HEK293 (cell line): ENCODE measurements at regions not wholly inside any gene's neighbourhood (a gene's known extent, or its start where the extent isn't known, plus 50 kb on each side); places are given as distances from the start of the nearest gene placed in this dataset.

ENCODE experiments used
- CTCF ChIA-PET: fragments of 350-600 bp; formaldehyde crosslinking; extraction: SDS; loops from one replicate; lab custom pipeline; 2021; ENCODE audit warnings: antibody characterized with exemption; lab: Yijun Ruan, JAX
- POLR2A ChIA-PET: fragments of 300-600 bp; formaldehyde crosslinking; extraction: SDS; loops from one replicate; lab custom pipeline; 2020; ENCODE audit warnings: antibody characterized with exemption, inconsistent platforms; lab: Yijun Ruan, JAX
- H3K27ac ChIP-seq: fragments of 200-500 bp; sonication (Bioruptor generic); 2 replicates; pipeline ENCODE4 v1.5.1; 2014; ENCODE audit warnings: low read depth, low read length, control low read depth, inconsistent platforms; ENCODE audit errors: extremely low read depth
- H3K36me3 ChIP-seq, 2 experiments: fragments of 200-500 bp in 1 of 2; sonication (Bioruptor generic) in 1 of 2; 1 replicate in 1 of 2; 2 replicates in 1 of 2; pipeline ENCODE4 v1.5.1; 2014 to 2017; ENCODE audit warnings: inconsistent platforms in 2 of 2, low read length in 2 of 2; ENCODE audit not compliant: control insufficient read depth in 2 of 2, insufficient read depth in 1 of 2
- H3K4me1 ChIP-seq: fragments of 200-500 bp; sonication (Bioruptor generic); 2 replicates; pipeline ENCODE4 v1.5.1; 2014; ENCODE audit warnings: mild to moderate bottlenecking, low read length, inconsistent platforms; ENCODE audit not compliant: control insufficient read depth, insufficient read depth
- H3K4me3 ChIP-seq: 2 replicates; pipeline ENCODE4 v1.5.1; 2011; ENCODE audit warnings: low read depth, mild to moderate bottlenecking, control low read depth, low read length, moderate library complexity
- H3K9me3 ChIP-seq: fragments of 200-500 bp; sonication (Bioruptor generic); 2 replicates; pipeline ENCODE4 v1.5.1; 2014; ENCODE audit warnings: low read depth, low read length, inconsistent platforms; ENCODE audit not compliant: control insufficient read depth, insufficient read depth
- BCL11A ChIP-seq: fragments of 450-650 bp; formaldehyde crosslinking; IDR thresholded peaks from 2 replicates; pipeline ENCODE4 v1.5.1; 2016; ENCODE audit warnings: low read depth, missing biosample characterization, missing genetic modification characterization
- EGR2 ChIP-seq: fragments of 450-650 bp; formaldehyde crosslinking; IDR thresholded peaks from 2 replicates; pipeline ENCODE4 v1.5.1; 2016; ENCODE audit warnings: low read depth, missing biosample characterization, missing genetic modification characterization
- ELK4 ChIP-seq: IDR thresholded peaks from 2 replicates; pipeline ENCODE4 v1.6.1; 2011; ENCODE audit warnings: mild to moderate bottlenecking, low read depth, low read length, borderline replicate concordance
- PBX3 ChIP-seq: sonication (generic); formaldehyde crosslinking; IDR thresholded peaks from 2 replicates; pipeline ENCODE4 v1.8.1; 2022; ENCODE audit warnings: mild to moderate bottlenecking, moderate library complexity, missing genetic modification reagents
- REST ChIP-seq: fragments of 450-650 bp; formaldehyde crosslinking; IDR thresholded peaks from 2 replicates; pipeline ENCODE4 v1.5.1; 2016; ENCODE audit warnings: missing biosample characterization, missing genetic modification characterization
- SCRT1 ChIP-seq: fragments of 450-650 bp; formaldehyde crosslinking; IDR thresholded peaks from 2 replicates; pipeline ENCODE4 v1.5.1; 2016; ENCODE audit warnings: missing biosample characterization, missing genetic modification characterization, borderline replicate concordance
- WT1 ChIP-seq: fragments of 450-650 bp; formaldehyde crosslinking; IDR thresholded peaks from 2 replicates; pipeline ENCODE4 v1.5.1; 2016; ENCODE audit warnings: missing biosample characterization, missing genetic modification characterization
- ZBTB1 ChIP-seq: fragments of 450-650 bp; formaldehyde crosslinking; IDR thresholded peaks from 2 replicates; pipeline ENCODE4 v1.5.1; 2016; ENCODE audit warnings: missing biosample characterization, missing genetic modification characterization
- ZFHX2 ChIP-seq: fragments of 450-650 bp; formaldehyde crosslinking; conservative IDR thresholded peaks from 2 replicates; pipeline ENCODE4 v1.5.1; 2016; ENCODE audit warnings: missing biosample characterization, missing genetic modification characterization
- ZFP69B ChIP-seq: fragments of 450-650 bp; formaldehyde crosslinking; IDR thresholded peaks from 2 replicates; pipeline ENCODE4 v1.5.1; 2016; ENCODE audit warnings: missing biosample characterization, missing genetic modification characterization
- ZNF138 ChIP-seq: fragments of 450-650 bp; formaldehyde crosslinking; IDR thresholded peaks from 2 replicates; pipeline ENCODE4 v1.5.1; 2016; ENCODE audit warnings: missing biosample characterization, missing genetic modification characterization, borderline replicate concordance
- ZNF16 ChIP-seq: fragments of 450-650 bp; formaldehyde crosslinking; IDR thresholded peaks from 2 replicates; pipeline ENCODE4 v1.5.1; 2016; ENCODE audit warnings: low read depth, missing biosample characterization, missing genetic modification characterization
- ZNF311 ChIP-seq: fragments of 450-650 bp; formaldehyde crosslinking; IDR thresholded peaks from 2 replicates; pipeline ENCODE4 v1.5.1; 2017; ENCODE audit warnings: missing biosample characterization, missing genetic modification characterization, borderline replicate concordance
- ZNF335 ChIP-seq: fragments of 450-650 bp; formaldehyde crosslinking; conservative IDR thresholded peaks from 2 replicates; pipeline ENCODE4 v1.5.1; 2016; ENCODE audit warnings: missing biosample characterization, missing genetic modification characterization
- ZNF341 ChIP-seq: fragments of 450-650 bp; formaldehyde crosslinking; IDR thresholded peaks from 2 replicates; pipeline ENCODE4; 2016; ENCODE audit warnings: low read depth, missing biosample characterization, missing genetic modification characterization
- ZNF394 ChIP-seq: fragments of 450-650 bp; formaldehyde crosslinking; IDR thresholded peaks from 2 replicates; pipeline ENCODE4 v1.5.1; 2016; ENCODE audit warnings: missing biosample characterization, missing genetic modification characterization, mild to moderate bottlenecking, moderate library complexity, borderline replicate concordance
- ZNF488 ChIP-seq: fragments of 450-650 bp; formaldehyde crosslinking; IDR thresholded peaks from 2 replicates; pipeline ENCODE4 v1.5.1; 2016; ENCODE audit warnings: missing biosample characterization, missing genetic modification characterization
- ZNF513 ChIP-seq: fragments of 450-650 bp; IDR thresholded peaks from 2 replicates; pipeline ENCODE4 v1.5.1; 2018; ENCODE audit warnings: missing biosample characterization, missing genetic modification characterization
- ZNF514 ChIP-seq: fragments of 450-650 bp; formaldehyde crosslinking; IDR thresholded peaks from 2 replicates; pipeline ENCODE4 v1.5.1; 2016; ENCODE audit warnings: missing biosample characterization, missing genetic modification characterization
- ZNF530 ChIP-seq: fragments of 450-650 bp; formaldehyde crosslinking; IDR thresholded peaks from 2 replicates; pipeline ENCODE4 v1.5.1; 2016; ENCODE audit warnings: low read depth, missing biosample characterization, missing genetic modification characterization
- ZNF544 ChIP-seq: fragments of 450-650 bp; formaldehyde crosslinking; IDR thresholded peaks from 2 replicates; pipeline ENCODE4 v1.5.0; 2017; ENCODE audit warnings: missing biosample characterization, missing genetic modification characterization
- ZNF558 ChIP-seq: fragments of 450-650 bp; formaldehyde crosslinking; IDR thresholded peaks from 2 replicates; pipeline ENCODE4 v1.5.1; 2016; ENCODE audit warnings: missing biosample characterization, missing genetic modification characterization
- ZNF621 ChIP-seq: fragments of 450-650 bp; formaldehyde crosslinking; IDR thresholded peaks from 2 replicates; pipeline ENCODE4 v1.5.1; 2017; ENCODE audit warnings: missing biosample characterization, missing genetic modification characterization
- ZNF670 ChIP-seq: fragments of 450-650 bp; formaldehyde crosslinking; IDR thresholded peaks from 2 replicates; pipeline ENCODE4 v1.5.1; 2016; ENCODE audit warnings: missing biosample characterization, missing genetic modification characterization, low read depth
- ZNF677 ChIP-seq: fragments of 450-650 bp; IDR thresholded peaks from 2 replicates; pipeline ENCODE4 v1.5.0; 2018; ENCODE audit warnings: missing biosample characterization, mild to moderate bottlenecking, missing genetic modification characterization, moderate library complexity
- ZNF692 ChIP-seq: fragments of 450-650 bp; formaldehyde crosslinking; IDR thresholded peaks from 2 replicates; pipeline ENCODE4 v1.5.1; 2016; ENCODE audit warnings: missing biosample characterization, missing genetic modification characterization
- ZNF785 ChIP-seq: fragments of 450-650 bp; formaldehyde crosslinking; IDR thresholded peaks from 2 replicates; pipeline ENCODE4 v1.5.1; 2016; ENCODE audit warnings: missing biosample characterization, missing genetic modification characterization

GRCh38 chr2:120894966-120895365 lies 159.3 kb downstream of the GLI2 start (continued):
- TF ChIP-seq REST (tag by site-specific recombination) (no peak), ZNF670 (tag by site-specific recombination) (no peak), ZFP69B (no peak), ZNF530 (tag by site-specific recombination) (no peak), PBX3 (no peak), ZNF513 (tag by site-specific recombination) (no peak), ELK4 (no peak)
- TF ChIP-seq, all 188 proteins: peak for 0

- Histone ChIP-seq H3K27ac (no peak overlapping the region), H3K9me3 (no peaks in the 10 kb centered on the region), H3K4me1 (peaks cover 7% of the 10 kb centered on the region), H3K4me3 (no peak overlapping the region), H3K36me3 (no peaks in the 10 kb centered on the region)
- TF ChIP-seq ZNF311 (tag by site-specific recombination) (no peak), ZNF341 (tag by site-specific recombination) (no peak), ZNF558 (no peak), ZNF785 (no peak), WT1 (no peak), ZBTB1 (tag by site-specific recombination) (no peak), ZNF394 (tag by site-specific recombination) (no peak), ZFHX2 (tag by site-specific recombination) (no peak), ZNF544 (tag by site-specific recombination) (no peak), ZNF335 (tag by site-specific recombination) (no peak), ZNF488 (no peak), ZNF514 (tag by site-specific recombination) (no peak), ZNF621 (tag by site-specific recombination) (no peak), BCL11A (tag by site-specific recombination) (no peak), SCRT1 (tag by site-specific recombination) (no peak), EGR2 (no peak), ZNF692 (tag by site-specific recombination) (no peak), ZNF16 (tag by site-specific recombination) (no peak), ZNF677 (tag by site-specific recombination) (no peak), ZNF138 (tag by site-specific recombination) (no peak)
- CTCF ChIA-PET, result no interaction called here
- POLR2A ChIA-PET, result no interaction called here
Observed at GRCh38 chr2:120896126-120896525, 160.5 kb downstream of the GLI2 start.
